HEK293 (cell line): ENCODE measurements at regions not wholly inside any gene's neighbourhood (a gene's known extent, or its start where the extent isn't known, plus 50 kb on each side); places are given as distances from the start of the nearest gene placed in this dataset.

Experiments
- CTCF ChIA-PET: fragments of 350-600 bp; formaldehyde crosslinking; extraction: SDS; loops from one replicate; lab custom pipeline; 2021; ENCODE audit warnings: antibody characterized with exemption; lab: Yijun Ruan, JAX
- POLR2A ChIA-PET: fragments of 300-600 bp; formaldehyde crosslinking; extraction: SDS; loops from one replicate; lab custom pipeline; 2020; ENCODE audit warnings: antibody characterized with exemption, inconsistent platforms; lab: Yijun Ruan, JAX
- H3K27ac ChIP-seq: fragments of 200-500 bp; sonication (Bioruptor generic); 2 replicates; pipeline ENCODE4 v1.5.1; 2014; ENCODE audit warnings: low read depth, low read length, control low read depth, inconsistent platforms; ENCODE audit errors: extremely low read depth
- H3K36me3 ChIP-seq, 2 experiments: fragments of 200-500 bp in 1 of 2; sonication (Bioruptor generic) in 1 of 2; 1 replicate in 1 of 2; 2 replicates in 1 of 2; pipeline ENCODE4 v1.5.1; 2014 to 2017; ENCODE audit warnings: inconsistent platforms in 2 of 2, low read length in 2 of 2; ENCODE audit not compliant: control insufficient read depth in 2 of 2, insufficient read depth in 1 of 2
- H3K4me1 ChIP-seq: fragments of 200-500 bp; sonication (Bioruptor generic); 2 replicates; pipeline ENCODE4 v1.5.1; 2014; ENCODE audit warnings: mild to moderate bottlenecking, low read length, inconsistent platforms; ENCODE audit not compliant: control insufficient read depth, insufficient read depth
- H3K4me3 ChIP-seq: 2 replicates; pipeline ENCODE4 v1.5.1; 2011; ENCODE audit warnings: low read depth, mild to moderate bottlenecking, control low read depth, low read length, moderate library complexity
- H3K9me3 ChIP-seq: fragments of 200-500 bp; sonication (Bioruptor generic); 2 replicates; pipeline ENCODE4 v1.5.1; 2014; ENCODE audit warnings: low read depth, low read length, inconsistent platforms; ENCODE audit not compliant: control insufficient read depth, insufficient read depth
- HOXD13 ChIP-seq: sonication (generic); formaldehyde crosslinking; IDR thresholded peaks from 2 replicates; pipeline ENCODE4 v1.8.0; 2022; ENCODE audit warnings: missing genetic modification reagents, borderline replicate concordance
- KLF16 ChIP-seq: fragments of 450-650 bp; formaldehyde crosslinking; IDR thresholded peaks from 2 replicates; pipeline ENCODE4 v1.5.1; 2017; ENCODE audit warnings: missing biosample characterization, missing genetic modification characterization
- SALL2 ChIP-seq: fragments of 450-650 bp; formaldehyde crosslinking; IDR thresholded peaks from 2 replicates; pipeline ENCODE4 v1.5.0; 2017; ENCODE audit warnings: missing biosample characterization, mild to moderate bottlenecking, missing genetic modification characterization, borderline replicate concordance
- TRIM28 ChIP-seq: IDR thresholded peaks from 2 replicates; pipeline ENCODE4 v1.6.1; 2011; ENCODE audit warnings: low read length, control low read depth, borderline replicate concordance
- WT1 ChIP-seq: fragments of 450-650 bp; formaldehyde crosslinking; IDR thresholded peaks from 2 replicates; pipeline ENCODE4 v1.5.1; 2016; ENCODE audit warnings: missing biosample characterization, missing genetic modification characterization
- ZBTB21 ChIP-seq: fragments of 450-650 bp; formaldehyde crosslinking; IDR thresholded peaks from 2 replicates; pipeline ENCODE4 v1.5.1; 2017; ENCODE audit warnings: missing biosample characterization, missing genetic modification characterization
- ZNF121 ChIP-seq: fragments of 450-650 bp; formaldehyde crosslinking; IDR thresholded peaks from 2 replicates; pipeline ENCODE4 v1.5.1; 2016; ENCODE audit warnings: missing biosample characterization, missing genetic modification characterization
- ZNF146 ChIP-seq: fragments of 450-650 bp; formaldehyde crosslinking; IDR thresholded peaks from 2 replicates; pipeline ENCODE4 v1.5.1; 2016; ENCODE audit warnings: missing biosample characterization, missing genetic modification characterization
- ZNF184 ChIP-seq: fragments of 450-650 bp; IDR thresholded peaks from 2 replicates; pipeline ENCODE4 v1.5.1; 2018; ENCODE audit warnings: missing biosample characterization, mild to moderate bottlenecking, missing genetic modification characterization
- ZNF214 ChIP-seq: fragments of 450-650 bp; formaldehyde crosslinking; IDR thresholded peaks from 2 replicates; pipeline ENCODE4 v1.5.1; 2017; ENCODE audit warnings: missing biosample characterization, mild to moderate bottlenecking, missing genetic modification characterization, borderline replicate concordance
- ZNF223 ChIP-seq: fragments of 450-650 bp; formaldehyde crosslinking; IDR thresholded peaks from 2 replicates; pipeline ENCODE4 v1.5.1; 2016; ENCODE audit warnings: missing biosample characterization, missing genetic modification characterization
- ZNF239 ChIP-seq: fragments of 450-650 bp; formaldehyde crosslinking; IDR thresholded peaks from 2 replicates; pipeline ENCODE4 v1.5.1; 2016; ENCODE audit warnings: missing biosample characterization, missing genetic modification characterization
- ZNF302 ChIP-seq: fragments of 450-650 bp; formaldehyde crosslinking; IDR thresholded peaks from 2 replicates; pipeline ENCODE4 v1.5.1; 2016; ENCODE audit warnings: missing biosample characterization, missing genetic modification characterization, low read depth
- ZNF433 ChIP-seq: fragments of 450-650 bp; formaldehyde crosslinking; IDR thresholded peaks from 2 replicates; pipeline ENCODE4 v1.5.1; 2016; ENCODE audit warnings: missing biosample characterization, missing genetic modification characterization, low read depth
- ZNF501 ChIP-seq: fragments of 450-650 bp; formaldehyde crosslinking; IDR thresholded peaks from 2 replicates; pipeline ENCODE4 v1.5.1; 2016; ENCODE audit warnings: missing biosample characterization, missing genetic modification characterization
- ZNF514 ChIP-seq: fragments of 450-650 bp; formaldehyde crosslinking; IDR thresholded peaks from 2 replicates; pipeline ENCODE4 v1.5.1; 2016; ENCODE audit warnings: missing biosample characterization, missing genetic modification characterization
- ZNF521 ChIP-seq: fragments of 450-650 bp; formaldehyde crosslinking; IDR thresholded peaks from 2 replicates; pipeline ENCODE4 v1.5.1; 2017; ENCODE audit warnings: missing biosample characterization, mild to moderate bottlenecking, missing genetic modification characterization
- ZNF560 ChIP-seq: fragments of 450-650 bp; formaldehyde crosslinking; IDR thresholded peaks from 2 replicates; pipeline ENCODE4 v1.5.1; 2017; ENCODE audit warnings: missing biosample characterization, missing genetic modification characterization, borderline replicate concordance
- ZNF623 ChIP-seq: fragments of 450-650 bp; formaldehyde crosslinking; IDR thresholded peaks from 2 replicates; pipeline ENCODE4 v1.5.1; 2016; ENCODE audit warnings: missing biosample characterization, missing genetic modification characterization
- ZNF629 ChIP-seq: fragments of 450-650 bp; formaldehyde crosslinking; IDR thresholded peaks from 2 replicates; pipeline ENCODE4 v1.5.1; 2017; ENCODE audit warnings: missing biosample characterization, missing genetic modification characterization
- ZXDB ChIP-seq: fragments of 450-650 bp; formaldehyde crosslinking; IDR thresholded peaks from 2 replicates; pipeline ENCODE4 v1.5.1; 2016; ENCODE audit warnings: missing biosample characterization, missing genetic modification characterization
- TF ChIP-seq, protein P1 (sequence below): fragments of 450-650 bp; formaldehyde crosslinking; IDR thresholded peaks from 2 replicates; pipeline ENCODE4 v1.5.1; 2017; ENCODE audit warnings: missing biosample characterization, mild to moderate bottlenecking, missing genetic modification characterization, moderate library complexity
- TF ChIP-seq, protein P2 (sequence below): fragments of 450-650 bp; formaldehyde crosslinking; IDR thresholded peaks from 2 replicates; pipeline ENCODE4 v1.5.1; 2016; ENCODE audit warnings: missing biosample characterization, missing genetic modification characterization
- TF ChIP-seq, protein P3 (sequence below): fragments of 450-650 bp; formaldehyde crosslinking; IDR thresholded peaks from 2 replicates; pipeline ENCODE4 v1.5.1; 2017; ENCODE audit warnings: missing biosample characterization, missing genetic modification characterization
- TF ChIP-seq, protein P4 (sequence below): fragments of 450-650 bp; formaldehyde crosslinking; IDR thresholded peaks from 2 replicates; pipeline ENCODE4 v1.5.1; 2016; ENCODE audit warnings: missing biosample characterization, missing genetic modification characterization
- TF ChIP-seq, protein P5 (sequence below): fragments of 450-650 bp; formaldehyde crosslinking; IDR thresholded peaks from 2 replicates; pipeline ENCODE4 v1.5.0; 2017; ENCODE audit warnings: missing biosample characterization, missing genetic modification characterization, borderline replicate concordance

DNA sequence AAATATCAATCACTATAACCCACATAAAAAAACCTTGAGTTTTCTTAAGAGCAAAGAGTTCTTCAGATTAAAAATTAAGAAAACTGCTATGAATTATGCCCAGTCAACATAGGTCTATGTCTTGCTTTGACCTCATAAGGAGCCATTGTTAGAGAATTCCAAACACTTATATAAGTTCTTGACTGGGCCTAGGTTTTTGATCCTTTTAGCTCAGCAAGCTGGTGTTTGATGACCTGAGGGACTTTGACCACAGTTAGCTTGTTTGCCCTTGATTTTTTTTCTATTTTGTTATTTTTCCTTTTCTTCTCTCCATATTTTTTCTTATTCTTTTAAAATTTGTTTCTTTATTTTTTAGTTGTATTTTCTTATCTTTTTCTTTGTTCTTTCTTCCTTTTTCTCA, 122.3 kb downstream of the RHOU start:
- H3K27ac ChIP-seq = no peak overlapping the region
- no peaks in the 10 kb centered on the region for H3K9me3 ChIP-seq
- peaks cover 16% of the 10 kb centered on the region for H3K4me1 ChIP-seq
- TF ChIP-seq ZNF239 (tag by site-specific recombination) (no peak), ZNF214 (tag by site-specific recombination) (no peak), TRIM28 (no peak), ZNF623 (tag by site-specific recombination) (no peak)
- TF ChIP-seq, all 188 proteins: peak for 0
- Histone ChIP-seq H3K4me3 (no peak overlapping the region), H3K36me3 (no peaks in the 10 kb centered on the region)
- ChIA-PET CTCF (interaction anchor here (1.4 kb wide), 1 partner anchor 77 kb away, joined by 6 read pairs; no protein-coding TSS in a partner anchor), POLR2A (interaction anchor here (1.0 to 2.0 kb wide), 2 partner anchors 9 to 20 kb away, joined by 3 to 6 read pairs; no protein-coding TSS in a partner anchor)

DNA sequence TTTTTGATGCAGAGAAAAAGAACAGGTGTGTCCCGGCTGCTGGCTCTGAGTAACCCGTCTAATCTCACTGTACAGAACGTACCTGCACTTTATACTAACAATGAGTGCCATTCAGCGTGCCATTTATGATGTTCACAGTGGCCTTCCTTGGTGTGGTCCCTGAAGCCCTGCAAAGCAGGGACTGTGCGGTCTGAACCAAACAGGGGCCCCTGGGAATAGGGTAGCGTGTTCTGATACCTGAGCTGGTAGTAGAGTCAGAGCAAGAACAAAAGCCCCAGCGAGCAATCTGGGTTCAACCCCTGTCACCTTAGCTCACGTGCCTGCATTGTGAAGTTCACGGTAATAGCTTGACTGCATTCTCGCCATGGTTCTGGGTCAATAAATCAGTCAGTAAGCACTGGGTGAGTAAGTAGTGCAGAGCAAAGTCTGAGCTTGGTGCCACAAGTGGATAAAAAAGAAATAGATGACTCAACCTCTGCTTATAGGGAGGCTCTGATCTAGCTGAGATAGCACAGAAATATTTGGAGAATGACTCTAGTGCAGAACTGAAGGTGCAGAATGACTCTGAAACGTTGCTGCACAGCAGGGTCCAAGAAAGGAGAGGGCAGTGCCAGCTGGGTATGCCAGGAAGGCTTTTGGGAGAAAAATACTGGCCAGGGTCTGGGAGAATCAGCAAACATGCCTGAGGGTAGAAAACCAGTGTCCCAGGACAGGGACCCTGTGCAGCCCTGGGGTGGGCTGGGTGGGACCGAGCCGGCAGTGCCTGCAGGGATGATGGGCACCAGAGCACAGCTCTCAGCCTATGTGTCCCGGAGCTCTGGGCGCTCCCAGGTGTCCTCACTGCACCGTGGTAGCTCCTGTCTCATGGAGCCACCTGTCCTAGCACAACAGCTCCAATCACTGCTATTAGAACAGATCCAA, 125.9 kb downstream of the RHOU start:
- H3K27ac ChIP-seq = peak overlapping the region; percentile 3; the same call in 1 of the 2 replicates
- no peak for TF ChIP-seq ZNF433
- TF ChIP-seq ZNF560 (tag by site-specific recombination) = no peak
- no peak for TF ChIP-seq ZNF223
- TF ChIP-seq ZNF514 (tag by site-specific recombination) = no peak
- no peak for TF ChIP-seq ZNF521
- TF ChIP-seq, protein P1, sequence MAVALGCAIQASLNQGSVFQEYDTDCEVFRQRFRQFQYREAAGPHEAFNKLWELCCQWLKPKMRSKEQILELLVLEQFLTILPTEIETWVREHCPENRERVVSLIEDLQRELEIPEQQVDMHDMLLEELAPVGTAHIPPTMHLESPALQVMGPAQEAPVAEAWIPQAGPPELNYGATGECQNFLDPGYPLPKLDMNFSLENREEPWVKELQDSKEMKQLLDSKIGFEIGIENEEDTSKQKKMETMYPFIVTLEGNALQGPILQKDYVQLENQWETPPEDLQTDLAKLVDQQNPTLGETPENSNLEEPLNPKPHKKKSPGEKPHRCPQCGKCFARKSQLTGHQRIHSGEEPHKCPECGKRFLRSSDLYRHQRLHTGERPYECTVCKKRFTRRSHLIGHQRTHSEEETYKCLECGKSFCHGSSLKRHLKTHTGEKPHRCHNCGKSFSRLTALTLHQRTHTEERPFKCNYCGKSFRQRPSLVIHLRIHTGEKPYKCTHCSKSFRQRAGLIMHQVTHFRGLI = no peak
- TF ChIP-seq ZNF121 (tag by site-specific recombination) = no peak
- TF ChIP-seq ZNF184 (tag by site-specific recombination) = peak; percentile 92
- peak; percentile 97 for TF ChIP-seq ZNF629 (tag by site-specific recombination)
- no peak for TF ChIP-seq SALL2 (tag by site-specific recombination)
- TF ChIP-seq, protein P2, sequence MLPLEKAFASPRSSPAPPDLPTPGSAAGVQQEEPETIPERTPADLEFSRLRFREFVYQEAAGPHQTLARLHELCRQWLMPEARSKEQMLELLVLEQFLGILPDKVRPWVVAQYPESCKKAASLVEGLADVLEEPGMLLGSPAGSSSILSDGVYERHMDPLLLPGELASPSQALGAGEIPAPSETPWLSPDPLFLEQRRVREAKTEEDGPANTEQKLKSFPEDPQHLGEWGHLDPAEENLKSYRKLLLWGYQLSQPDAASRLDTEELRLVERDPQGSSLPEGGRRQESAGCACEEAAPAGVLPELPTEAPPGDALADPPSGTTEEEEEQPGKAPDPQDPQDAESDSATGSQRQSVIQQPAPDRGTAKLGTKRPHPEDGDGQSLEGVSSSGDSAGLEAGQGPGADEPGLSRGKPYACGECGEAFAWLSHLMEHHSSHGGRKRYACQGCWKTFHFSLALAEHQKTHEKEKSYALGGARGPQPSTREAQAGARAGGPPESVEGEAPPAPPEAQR (tag by site-specific recombination) = no peak
- TF ChIP-seq ZNF302 (tag by site-specific recombination) = no peak
- TF ChIP-seq ZBTB21 = peak; percentile 85
- TF ChIP-seq HOXD13 (CRISPR knock-in tag) = peak; percentile 81; the same call in 1 of the 2 replicates
- TF ChIP-seq, protein P3, sequence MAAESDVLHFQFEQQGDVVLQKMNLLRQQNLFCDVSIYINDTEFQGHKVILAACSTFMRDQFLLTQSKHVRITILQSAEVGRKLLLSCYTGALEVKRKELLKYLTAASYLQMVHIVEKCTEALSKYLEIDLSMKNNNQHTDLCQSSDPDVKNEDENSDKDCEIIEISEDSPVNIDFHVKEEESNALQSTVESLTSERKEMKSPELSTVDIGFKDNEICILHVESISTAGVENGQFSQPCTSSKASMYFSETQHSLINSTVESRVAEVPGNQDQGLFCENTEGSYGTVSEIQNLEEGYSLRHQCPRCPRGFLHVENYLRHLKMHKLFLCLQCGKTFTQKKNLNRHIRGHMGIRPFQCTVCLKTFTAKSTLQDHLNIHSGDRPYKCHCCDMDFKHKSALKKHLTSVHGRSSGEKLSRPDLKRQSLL = no peak
- no peak for TF ChIP-seq KLF16 (tag by site-specific recombination)
- TF ChIP-seq ZNF146 (tag by site-specific recombination) = peak; percentile 54
- TF ChIP-seq, protein P4, sequence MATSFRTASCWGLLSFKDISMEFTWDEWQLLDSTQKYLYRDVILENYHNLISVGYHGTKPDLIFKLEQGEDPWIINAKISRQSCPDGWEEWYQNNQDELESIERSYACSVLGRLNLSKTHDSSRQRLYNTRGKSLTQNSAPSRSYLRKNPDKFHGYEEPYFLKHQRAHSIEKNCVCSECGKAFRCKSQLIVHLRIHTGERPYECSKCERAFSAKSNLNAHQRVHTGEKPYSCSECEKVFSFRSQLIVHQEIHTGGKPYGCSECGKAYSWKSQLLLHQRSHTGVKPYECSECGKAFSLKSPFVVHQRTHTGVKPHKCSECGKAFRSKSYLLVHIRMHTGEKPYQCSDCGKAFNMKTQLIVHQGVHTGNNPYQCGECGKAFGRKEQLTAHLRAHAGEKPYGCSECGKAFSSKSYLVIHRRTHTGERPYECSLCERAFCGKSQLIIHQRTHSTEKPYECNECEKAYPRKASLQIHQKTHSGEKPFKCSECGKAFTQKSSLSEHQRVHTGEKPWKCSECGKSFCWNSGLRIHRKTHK = no peak
- TF ChIP-seq WT1 (tag by site-specific recombination) = peak; percentile 98
- peak; percentile 87 for TF ChIP-seq ZNF501 (tag by site-specific recombination)
- TF ChIP-seq, protein P5, sequence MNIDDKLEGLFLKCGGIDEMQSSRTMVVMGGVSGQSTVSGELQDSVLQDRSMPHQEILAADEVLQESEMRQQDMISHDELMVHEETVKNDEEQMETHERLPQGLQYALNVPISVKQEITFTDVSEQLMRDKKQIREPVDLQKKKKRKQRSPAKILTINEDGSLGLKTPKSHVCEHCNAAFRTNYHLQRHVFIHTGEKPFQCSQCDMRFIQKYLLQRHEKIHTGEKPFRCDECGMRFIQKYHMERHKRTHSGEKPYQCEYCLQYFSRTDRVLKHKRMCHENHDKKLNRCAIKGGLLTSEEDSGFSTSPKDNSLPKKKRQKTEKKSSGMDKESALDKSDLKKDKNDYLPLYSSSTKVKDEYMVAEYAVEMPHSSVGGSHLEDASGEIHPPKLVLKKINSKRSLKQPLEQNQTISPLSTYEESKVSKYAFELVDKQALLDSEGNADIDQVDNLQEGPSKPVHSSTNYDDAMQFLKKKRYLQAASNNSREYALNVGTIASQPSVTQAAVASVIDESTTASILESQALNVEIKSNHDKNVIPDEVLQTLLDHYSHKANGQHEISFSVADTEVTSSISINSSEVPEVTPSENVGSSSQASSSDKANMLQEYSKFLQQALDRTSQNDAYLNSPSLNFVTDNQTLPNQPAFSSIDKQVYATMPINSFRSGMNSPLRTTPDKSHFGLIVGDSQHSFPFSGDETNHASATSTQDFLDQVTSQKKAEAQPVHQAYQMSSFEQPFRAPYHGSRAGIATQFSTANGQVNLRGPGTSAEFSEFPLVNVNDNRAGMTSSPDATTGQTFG (tag by site-specific recombination) = no peak
- TF ChIP-seq ZXDB (tag by site-specific recombination) = peak; percentile 93

More for the DNA sequence above, 125.9 kb downstream of the RHOU start:
- no peak overlapping the region for H3K4me3 ChIP-seq
- H3K4me1 ChIP-seq = peaks cover 20% of the 10 kb centered on the region
- CTCF ChIA-PET = interaction anchor here (0.7 to 1.4 kb wide), 7 partner anchors 14 to 366 kb away, joined by 3 to 6 read pairs (median 4); no protein-coding TSS in a partner anchor
- POLR2A ChIA-PET = interaction anchor here (0.5 to 1.7 kb wide), 5 partner anchors 19 to 233 kb away, joined by 3 to 9 read pairs (median 4); no protein-coding TSS in a partner anchor
- H3K36me3 ChIP-seq = no peaks in the 10 kb centered on the region
- no peaks in the 10 kb centered on the region for H3K9me3 ChIP-seq
